ENCODE measurements at regions not wholly inside any gene's neighbourhood (a gene's known extent, or its start where the extent isn't known, plus 50 kb on each side); places are given as distances from the start of the nearest gene placed in this dataset.

- no peak for DNase-seq (ENCODE audit: low read depth, low spot score)
- TF ChIP-seq CTCF (IDR thresholded peaks at IDR 0.05; ENCODE audit: low read depth, low read length): no peak
- no peak overlapping the region for H3K4me3 ChIP-seq (ENCODE audit: low read depth, low read length)
- in situ Hi-C loops (cut with HindIII; ENCODE audit: low sequenced_read_pairs): no loop called here
Measured at GRCh38 chr5:103943230-103943629, 380.6 kb upstream of the NUDT12 start.

- no peak overlapping the region for H3K4me3 ChIP-seq (ENCODE audit: low read depth, low read length)
- in situ Hi-C loops (cut with HindIII; ENCODE audit: low sequenced_read_pairs): no loop called here
- TF ChIP-seq CTCF (IDR thresholded peaks at IDR 0.05; ENCODE audit: low read depth, low read length): no peak
- DNase-seq (ENCODE audit: low read depth, low spot score): no peak
Measured at GRCh38 chr5:103942587-103943186, 380.1 kb upstream of the NUDT12 start.

- no peak for DNase-seq (ENCODE audit: low read depth, low spot score)
- in situ Hi-C loops (cut with HindIII; ENCODE audit: low sequenced_read_pairs): no loop called here
- no peak for TF ChIP-seq CTCF (IDR thresholded peaks at IDR 0.05; ENCODE audit: low read depth, low read length)
- H3K4me3 ChIP-seq (ENCODE audit: low read depth, low read length): no peak overlapping the region
Measured at GRCh38 chr5:103941596-103941995, 379.0 kb upstream of the NUDT12 start.

GRCh38 chr5:103938146-103938695 is 375.6 kb upstream of the NUDT12 start:
- no peak for DNase-seq (ENCODE audit: low read depth, low spot score)
- no peak for TF ChIP-seq CTCF (IDR thresholded peaks at IDR 0.05; ENCODE audit: low read depth, low read length)
- in situ Hi-C loops (cut with HindIII; ENCODE audit: low sequenced_read_pairs): no loop called here
- H3K4me3 ChIP-seq (ENCODE audit: low read depth, low read length): no peak overlapping the region

- H3K4me3 ChIP-seq (ENCODE audit: low read depth, low read length): no peak overlapping the region
- DNase-seq (ENCODE audit: low read depth, low spot score): no peak
- no peak for TF ChIP-seq CTCF (IDR thresholded peaks at IDR 0.05; ENCODE audit: low read depth, low read length)
- in situ Hi-C loops (cut with HindIII; ENCODE audit: low sequenced_read_pairs): no loop called here
Measured at GRCh38 chr5:103929338-103930013, 366.9 kb upstream of the NUDT12 start.

- DNase-seq (ENCODE audit: low read depth, low spot score): no peak
- TF ChIP-seq CTCF (IDR thresholded peaks at IDR 0.05; ENCODE audit: low read depth, low read length): no peak
- H3K4me3 ChIP-seq (ENCODE audit: low read depth, low read length): no peak overlapping the region
- in situ Hi-C loops (cut with HindIII; ENCODE audit: low sequenced_read_pairs): no loop called here
Measured at GRCh38 chr5:103927739-103928138, 365.1 kb upstream of the NUDT12 start.
